ENCODE measurements at regions not wholly inside any gene's neighbourhood (a gene's known extent, or its start where the extent isn't known, plus 50 kb on each side); places are given as distances from the start of the nearest gene placed in this dataset.

GRCh38 chr6:154565331-154565730 lies 54.8 kb upstream of the CNKSR3 start:
- no peak for TF ChIP-seq CTCF (IDR thresholded peaks at IDR 0.05)
- no peak for TF ChIP-seq REST (IDR thresholded peaks at IDR 0.05)
- no peak for TF ChIP-seq EP300 (IDR thresholded peaks at IDR 0.05)

Data from A549 (cell line).